ENCODE measurements at regions not wholly inside any gene's neighbourhood (a gene's known extent, or its start where the extent isn't known, plus 50 kb on each side); places are given as distances from the start of the nearest gene placed in this dataset.

DNA sequence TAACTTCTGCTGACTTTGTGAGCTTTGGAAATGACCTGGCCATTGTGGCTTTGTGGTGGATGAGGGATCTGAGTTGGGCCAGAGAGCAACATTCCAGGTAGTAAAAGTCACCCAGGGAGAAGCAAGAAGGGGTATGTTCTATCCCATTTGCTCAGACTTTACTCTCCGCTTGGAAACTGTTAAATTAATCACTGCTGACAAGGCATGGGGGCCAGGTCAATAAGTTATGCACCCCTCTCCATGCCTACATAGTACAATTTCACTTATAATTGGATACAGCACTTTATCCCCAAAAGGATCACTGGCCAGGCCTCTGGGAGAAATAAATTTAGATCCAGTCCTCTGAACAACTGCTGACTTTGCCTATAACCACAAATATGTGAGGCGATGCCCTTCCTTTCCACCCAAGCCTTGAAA lies 92.1 kb downstream of the RPRM start:
- DNase-seq (ENCODE audit: low read depth, low spot score) (no peak), ATAC-seq (no peak)
- ChIA-PET CTCF (no interaction called here), POLR2A (no interaction called here), RAD21 (ENCODE audit: low non-redundant PET in 1 of 2, low total read pairs in 2 of 2, uncharacterized antibody in 2 of 2, unreplicated experiment in 2 of 2) (no interaction called here)
- no TSS peak for BruUV-seq (replicated peaks)
- Histone ChIP-seq H3K9ac (ENCODE audit: low read length) (no peak overlapping the region), H3K27me3 (ENCODE audit: insufficient read depth, low read length) (no peaks in the 10 kb centered on the region), H3K9me2 (ENCODE audit: insufficient read depth) (no peaks in the 10 kb centered on the region), H3K27ac (ENCODE audit: low read depth, low read length) (no peak overlapping the region), H3K4me3 (replicated peaks in 1 of 2; ENCODE audit: low read depth in 1 of 2, low read length in 2 of 2) (no peak overlapping the region), H3K4me1 (ENCODE audit: control insufficient read depth in 1 of 2, insufficient read depth in 2 of 2, low read length in 2 of 2) (no peaks in the 10 kb centered on the region), H4K20me1 (ENCODE audit: insufficient read depth) (no peaks in the 10 kb centered on the region), H3K9me3 (ENCODE audit: control insufficient read depth in 1 of 2, insufficient read depth in 1 of 2, low read depth in 1 of 2, low read length in 2 of 2) (no peaks in the 10 kb centered on the region), H2AFZ (ENCODE audit: low read depth, low read length, poor library complexity, severe bottlenecking) (no peak overlapping the region), H3K79me2 (ENCODE audit: insufficient read depth, low read length) (no peaks in the 10 kb centered on the region), H3K36me3 (ENCODE audit: control insufficient read depth in 1 of 2, insufficient read depth in 2 of 2, low read length in 2 of 2) (no peaks in the 10 kb centered on the region), H3K4me2 (ENCODE audit: low read length) (no peak overlapping the region)
- intact Hi-C loops (cut with micrococcal nuclease): no loop called here
- TF ChIP-seq ELF1 (IDR thresholded peaks at IDR 0.05; ENCODE audit: borderline replicate concordance, low read depth) (no peak), JUND (IDR thresholded peaks at IDR 0.05) (no peak), SRF (IDR thresholded peaks at IDR 0.05; ENCODE audit: low read depth) (no peak), ZFX (IDR thresholded peaks at IDR 0.05) (no peak), CBX3 (IDR thresholded peaks at IDR 0.05; ENCODE audit: low read depth) (no peak), CEBPB (IDR thresholded peaks at IDR 0.05; ENCODE audit: low read depth) (no peak), RAD21 (IDR thresholded peaks at IDR 0.05; ENCODE audit: low read depth) (no peak), SP1 (IDR thresholded peaks at IDR 0.05; ENCODE audit: low read depth) (no peak), MAX (IDR thresholded peaks at IDR 0.05) (no peak), TCF7L2 (IDR thresholded peaks at IDR 0.05; ENCODE audit: borderline replicate concordance, extremely low read depth, insufficient read depth, insufficient read length) (no peak)
- TF ChIP-seq, protein P1, sequence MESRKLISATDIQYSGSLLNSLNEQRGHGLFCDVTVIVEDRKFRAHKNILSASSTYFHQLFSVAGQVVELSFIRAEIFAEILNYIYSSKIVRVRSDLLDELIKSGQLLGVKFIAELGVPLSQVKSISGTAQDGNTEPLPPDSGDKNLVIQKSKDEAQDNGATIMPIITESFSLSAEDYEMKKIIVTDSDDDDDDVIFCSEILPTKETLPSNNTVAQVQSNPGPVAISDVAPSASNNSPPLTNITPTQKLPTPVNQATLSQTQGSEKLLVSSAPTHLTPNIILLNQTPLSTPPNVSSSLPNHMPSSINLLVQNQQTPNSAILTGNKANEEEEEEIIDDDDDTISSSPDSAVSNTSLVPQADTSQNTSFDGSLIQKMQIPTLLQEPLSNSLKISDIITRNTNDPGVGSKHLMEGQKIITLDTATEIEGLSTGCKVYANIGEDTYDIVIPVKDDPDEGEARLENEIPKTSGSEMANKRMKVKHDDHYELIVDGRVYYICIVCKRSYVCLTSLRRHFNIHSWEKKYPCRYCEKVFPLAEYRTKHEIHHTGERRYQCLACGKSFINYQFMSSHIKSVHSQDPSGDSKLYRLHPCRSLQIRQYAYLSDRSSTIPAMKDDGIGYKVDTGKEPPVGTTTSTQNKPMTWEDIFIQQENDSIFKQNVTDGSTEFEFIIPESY (IDR thresholded peaks at IDR 0.05; ENCODE audit: extremely low read depth, insufficient replicate concordance, low read length): no peak

Data from HCT116 (cell line).